Right atrium auricular region (tissue), 2 donors: ENCODE measurements at regions not wholly inside any gene's neighbourhood (a gene's known extent, or its start where the extent isn't known, plus 50 kb on each side); places are given as distances from the start of the nearest gene placed in this dataset.

Source experiments
- DNase-seq: peaks from one replicate; pipeline ENCODE4 v3.0.0-alpha.2; 2019; ENCODE audit warnings: low spot score
- H3K27ac ChIP-seq, 2 donors: fragments of 200-600 bp; sonication (generic); 1 replicate in 1 of 2; 2 replicates in 1 of 2; pipeline ENCODE4 v1.5.1; 2016 to 2019
- H3K27me3 ChIP-seq, 2 donors: fragments of 200-600 bp; sonication (generic); one replicate each; pipeline versions ENCODE4 v1.5.1 to v1.6.0; 2017 to 2019
- H3K36me3 ChIP-seq: fragments of 200-600 bp; sonication (generic); one replicate; pipeline ENCODE4 v1.5.1; 2016
- H3K4me1 ChIP-seq, 2 donors: fragments of 200-600 bp; sonication (generic); one replicate each; pipeline versions ENCODE4 v1.5.1 to v1.6.0; 2017 to 2019
- H3K4me3 ChIP-seq, 2 donors: fragments of 200-600 bp; sonication (generic); 1 replicate in 1 of 2; 2 replicates in 1 of 2; pipeline ENCODE4 v1.5.1; 2017 to 2019; ENCODE audit warnings: mild to moderate bottlenecking in 1 of 2, moderate library complexity in 1 of 2
- H3K9me3 ChIP-seq, 2 donors: fragments of 200-600 bp; sonication (generic); one replicate each; pipeline ENCODE4 v1.5.1; 2019
- TF ChIP-seq, protein P1 (sequence below), 2 donors: fragments of 200-600 bp; sonication (generic); IDR thresholded peaks; one replicate each; pipeline ENCODE4 v1.5.1; 2019; ENCODE audit warnings: antibody characterized with exemption in 2 of 2

DNA sequence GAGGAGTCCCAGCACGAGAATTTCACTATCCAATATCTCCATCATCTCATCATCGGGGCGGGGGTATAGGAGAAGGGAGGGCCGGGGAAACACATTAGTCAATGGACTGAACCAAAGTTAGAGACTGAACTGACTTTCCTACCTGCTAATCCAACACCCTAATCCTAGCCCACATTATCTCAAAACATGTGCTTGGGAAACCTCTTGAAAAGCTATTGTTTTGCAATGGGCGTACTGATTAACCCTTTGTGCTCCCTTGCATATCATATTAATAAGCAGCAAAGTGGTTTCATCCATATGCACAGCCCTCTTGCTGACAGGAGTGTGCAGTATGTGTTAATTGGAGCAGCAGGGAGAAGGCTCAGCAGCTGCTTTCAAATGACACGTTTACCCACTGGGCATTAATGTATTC is 125.7 kb upstream of the GRIP1 start:
- no peak for DNase-seq
- Histone ChIP-seq H3K27me3 (no peaks in the 10 kb centered on the region), H3K27ac (no peak overlapping the region), H3K4me3 (no peak overlapping the region), H3K4me1 (no peaks in the 10 kb centered on the region), H3K9me3 (no peaks in the 10 kb centered on the region), H3K36me3 (no peaks in the 10 kb centered on the region)
- TF ChIP-seq, protein P1, sequence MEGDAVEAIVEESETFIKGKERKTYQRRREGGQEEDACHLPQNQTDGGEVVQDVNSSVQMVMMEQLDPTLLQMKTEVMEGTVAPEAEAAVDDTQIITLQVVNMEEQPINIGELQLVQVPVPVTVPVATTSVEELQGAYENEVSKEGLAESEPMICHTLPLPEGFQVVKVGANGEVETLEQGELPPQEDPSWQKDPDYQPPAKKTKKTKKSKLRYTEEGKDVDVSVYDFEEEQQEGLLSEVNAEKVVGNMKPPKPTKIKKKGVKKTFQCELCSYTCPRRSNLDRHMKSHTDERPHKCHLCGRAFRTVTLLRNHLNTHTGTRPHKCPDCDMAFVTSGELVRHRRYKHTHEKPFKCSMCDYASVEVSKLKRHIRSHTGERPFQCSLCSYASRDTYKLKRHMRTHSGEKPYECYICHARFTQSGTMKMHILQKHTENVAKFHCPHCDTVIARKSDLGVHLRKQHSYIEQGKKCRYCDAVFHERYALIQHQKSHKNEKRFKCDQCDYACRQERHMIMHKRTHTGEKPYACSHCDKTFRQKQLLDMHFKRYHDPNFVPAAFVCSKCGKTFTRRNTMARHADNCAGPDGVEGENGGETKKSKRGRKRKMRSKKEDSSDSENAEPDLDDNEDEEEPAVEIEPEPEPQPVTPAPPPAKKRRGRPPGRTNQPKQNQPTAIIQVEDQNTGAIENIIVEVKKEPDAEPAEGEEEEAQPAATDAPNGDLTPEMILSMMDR (IDR thresholded peaks at IDR 0.05) = no peak

DNA sequence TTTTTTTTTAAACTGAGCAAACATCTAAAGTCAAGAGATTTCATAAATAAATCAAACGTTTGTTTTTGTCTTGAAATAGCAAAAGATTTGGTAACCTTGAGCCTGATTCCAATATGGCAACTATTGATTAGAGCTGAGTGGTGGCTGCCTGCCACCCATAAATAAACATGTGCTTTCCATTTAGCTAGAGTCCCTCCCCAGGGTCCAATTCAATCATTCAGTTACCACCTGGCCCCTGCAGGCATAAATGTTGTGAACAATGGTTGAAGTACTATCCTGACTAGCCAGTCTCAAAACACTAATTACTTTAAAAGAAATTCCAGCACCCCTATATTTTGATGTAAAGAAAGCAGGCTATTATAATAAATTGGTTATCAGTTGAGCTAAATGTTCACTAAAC is 129.7 kb upstream of the GRIP1 start:
- Histone ChIP-seq H3K27me3 (no peaks in the 10 kb centered on the region), H3K9me3 (no peaks in the 10 kb centered on the region), H3K36me3 (no peaks in the 10 kb centered on the region), H3K4me1 (no peaks in the 10 kb centered on the region), H3K4me3 (no peak overlapping the region), H3K27ac (no peak overlapping the region)
- no peak for DNase-seq
- TF ChIP-seq, protein P1 (IDR thresholded peaks at IDR 0.05) = no peak

DNA sequence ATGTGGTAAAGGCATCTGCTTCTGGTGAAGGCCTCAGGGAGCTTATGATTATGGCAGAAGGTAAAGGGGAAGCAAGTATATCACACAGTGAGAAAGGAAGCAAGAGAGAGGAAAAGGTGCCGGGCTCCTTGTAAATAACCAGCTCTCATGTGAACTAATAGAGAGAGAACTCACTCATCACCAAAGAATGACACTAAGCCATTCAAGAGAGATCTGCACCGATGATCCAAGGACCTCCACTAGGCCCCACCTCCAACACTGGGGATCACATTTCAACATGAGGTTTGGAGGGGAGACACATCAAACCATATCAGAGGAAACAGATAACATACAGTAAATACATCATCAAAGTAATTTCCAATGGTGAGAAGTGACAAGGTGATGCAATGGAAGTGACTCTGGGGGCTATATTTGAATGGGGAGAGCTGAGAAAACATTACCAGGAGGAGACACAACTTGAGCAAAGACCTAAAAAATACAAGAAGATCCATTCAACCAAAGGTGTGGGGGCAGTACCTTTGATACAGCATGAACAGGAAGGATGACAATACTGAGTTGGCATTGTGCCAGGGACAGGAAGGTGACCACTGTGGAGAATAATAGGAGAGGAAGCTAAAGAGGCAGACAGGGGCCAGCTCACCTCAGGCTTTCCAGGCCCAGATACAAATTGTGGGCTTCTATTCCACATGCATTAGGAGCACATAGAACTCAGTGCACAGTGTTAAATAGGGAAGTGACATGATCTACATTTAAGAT is 134.4 kb upstream of the GRIP1 start:
- Histone ChIP-seq H3K27ac (no peak overlapping the region), H3K4me1 (no peaks in the 10 kb centered on the region), H3K36me3 (no peaks in the 10 kb centered on the region), H3K4me3 (no peak overlapping the region), H3K27me3 (no peaks in the 10 kb centered on the region), H3K9me3 (no peaks in the 10 kb centered on the region)
- TF ChIP-seq, protein P1 (IDR thresholded peaks at IDR 0.05) = no peak
- no peak for DNase-seq

DNA sequence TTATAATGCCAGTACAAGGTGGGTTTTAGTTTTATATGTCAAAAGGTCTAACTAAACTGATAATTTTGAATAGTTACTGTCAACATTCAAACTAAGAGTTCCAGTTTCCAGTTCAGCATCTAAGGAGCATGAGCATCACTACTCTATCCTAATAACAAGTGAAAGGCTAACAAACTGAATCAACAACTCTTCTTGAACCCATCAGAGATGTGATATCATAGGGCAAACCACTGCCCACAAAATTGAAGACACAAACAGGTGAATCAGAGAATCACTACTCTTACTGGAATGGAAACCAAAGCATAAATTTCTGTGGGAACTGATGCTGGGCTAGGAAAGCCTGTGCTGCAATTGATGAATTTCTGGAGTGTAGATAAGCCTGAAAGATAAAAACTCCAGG is 140.7 kb upstream of the GRIP1 start:
- H3K4me3 ChIP-seq = no peak overlapping the region
- H3K4me1 ChIP-seq = no peaks in the 10 kb centered on the region
- no peaks in the 10 kb centered on the region for H3K9me3 ChIP-seq
- TF ChIP-seq, protein P1 (IDR thresholded peaks at IDR 0.05) = no peak
- no peak overlapping the region for H3K27ac ChIP-seq
- no peak for DNase-seq
- H3K27me3 ChIP-seq = no peaks in the 10 kb centered on the region
- H3K36me3 ChIP-seq = no peaks in the 10 kb centered on the region

DNA sequence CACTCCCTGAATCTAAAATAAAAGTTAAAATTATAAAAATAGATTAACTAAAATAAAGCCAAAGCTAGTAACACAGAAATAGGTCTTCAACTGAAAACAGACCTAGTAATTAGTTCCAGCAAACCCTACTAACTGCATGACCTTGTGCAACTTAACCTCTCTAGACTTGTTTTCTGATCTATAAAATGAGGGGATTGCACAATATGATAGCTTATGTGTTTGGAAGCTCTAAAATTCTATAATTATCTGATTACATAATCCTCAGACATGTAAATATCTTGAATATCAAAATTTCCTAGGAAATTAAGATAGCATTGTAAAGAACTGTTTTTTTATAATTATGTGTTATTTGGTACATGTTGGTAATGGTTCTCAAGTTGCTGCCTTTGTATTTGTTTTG is 144.1 kb upstream of the GRIP1 start:
- H3K27ac ChIP-seq = peak overlapping the region in 1 of 2 donors; percentile 66

More for the DNA sequence above, 144.1 kb upstream of the GRIP1 start:
- DNase-seq = no peak
- Histone ChIP-seq H3K36me3 (no peaks in the 10 kb centered on the region), H3K9me3 (no peaks in the 10 kb centered on the region), H3K4me1 (no peaks in the 10 kb centered on the region), H3K27me3 (no peaks in the 10 kb centered on the region), H3K4me3 (no peak overlapping the region)
- TF ChIP-seq, protein P1 (IDR thresholded peaks at IDR 0.05) = no peak
